Activated T-helper 1 cell treated with anti-CD3 and anti-CD28 coated beads, Interleukin-12 subunit alpha, Interleukin-12 subunit beta, Interleukin-2, Interleukin-4 antibody, amounts not matched to agents 30 ng/mL and 10 ng/mL and 1 ng/mL, durations not matched to agents 14 hours and 24 hours and 36 hours (primary cell): ENCODE measurements at regions not wholly inside any gene's neighbourhood (a gene's known extent, or its start where the extent isn't known, plus 50 kb on each side); places are given as distances from the start of the nearest gene placed in this dataset.

ENCODE experiments used
- DNase-seq: peaks from one replicate; pipeline ENCODE4 v3.0.0; 2021; ENCODE audit warnings: low spot score
- H3K27ac Mint-ChIP-seq: one replicate; pipeline ENCODE4 v1.8.0; 2021; ENCODE audit warnings: mild to moderate bottlenecking, mixed read lengths
- H3K27me3 Mint-ChIP-seq: one replicate; pipeline ENCODE4 v1.8.0; 2022; ENCODE audit warnings: mild to moderate bottlenecking, moderate library complexity, mixed read lengths; ENCODE audit not compliant: insufficient read depth
- H3K36me3 Mint-ChIP-seq: one replicate; pipeline ENCODE4 v1.8.0; 2021; ENCODE audit warnings: low read depth, mixed read lengths
- H3K4me1 Mint-ChIP-seq: one replicate; pipeline ENCODE4 v1.8.0; 2021; ENCODE audit warnings: low read depth, mixed read lengths
- H3K4me3 Mint-ChIP-seq: one replicate; pipeline ENCODE4 v1.8.0; 2021; ENCODE audit warnings: mild to moderate bottlenecking, moderate library complexity, mixed read lengths
- H3K9me3 Mint-ChIP-seq: one replicate; pipeline ENCODE4 v1.8.0; 2021; ENCODE audit warnings: mixed read lengths
- intact Hi-C: fragments of 100-400 bp; cut with micrococcal nuclease; formaldehyde crosslinking; loops from one replicate; pipeline ENCODE4 v1.15.1; 2024

DNA sequence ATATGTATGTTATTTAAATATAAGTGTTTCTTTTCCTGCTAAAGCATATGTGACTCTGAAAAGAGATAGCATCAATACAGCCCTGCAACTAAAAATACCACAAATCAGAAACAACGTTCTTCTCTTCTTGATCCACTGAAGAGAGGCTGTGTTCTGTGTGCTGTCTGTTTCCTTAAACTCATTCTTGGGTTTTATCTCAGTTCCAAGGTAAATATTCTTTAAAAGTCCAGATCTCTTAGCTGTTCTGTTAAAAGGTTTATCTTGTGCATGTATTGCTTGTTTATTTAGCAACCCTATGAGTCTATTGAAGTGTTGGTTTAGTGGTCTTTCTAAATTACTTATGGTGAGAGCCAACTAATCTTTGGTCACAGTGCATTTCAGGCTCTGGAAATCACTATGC lies 173.3 kb upstream of the NT5C1B start:
- DNase-seq = no peak

DNA sequence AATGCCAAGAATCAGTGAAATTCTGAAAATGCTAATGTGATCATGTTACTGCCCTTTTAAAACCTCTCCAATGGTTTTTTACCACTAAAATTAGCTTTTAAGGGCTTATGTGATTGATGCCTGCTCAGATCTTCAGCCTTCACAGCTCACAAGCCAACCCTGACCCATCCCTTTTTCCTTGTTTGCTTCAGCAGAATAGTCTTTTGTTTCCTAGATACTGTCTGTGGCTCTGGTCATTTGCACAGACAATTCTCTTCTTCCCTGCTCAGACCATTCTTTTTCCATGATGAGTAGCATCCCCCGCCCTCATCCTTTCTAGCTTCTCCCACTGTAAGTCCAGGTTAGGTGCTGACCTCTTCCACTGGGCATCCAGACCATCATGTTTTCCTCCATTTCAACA lies 164.9 kb upstream of the NT5C1B start:
- Mint-ChIP-seq H3K27ac (no peak overlapping the region), H3K4me1 (no peaks in the 10 kb centered on the region), H3K4me3 (no peak overlapping the region), H3K9me3 (no peaks in the 10 kb centered on the region), H3K27me3 (no peaks in the 10 kb centered on the region), H3K36me3 (no peaks in the 10 kb centered on the region)
- intact Hi-C loops = no loop called here
- no peak for DNase-seq

More for the DNA sequence above, 173.3 kb upstream of the NT5C1B start:
- Mint-ChIP-seq H3K4me1 (no peaks in the 10 kb centered on the region), H3K27me3 (no peaks in the 10 kb centered on the region), H3K4me3 (no peak overlapping the region), H3K27ac (no peak overlapping the region), H3K36me3 (no peaks in the 10 kb centered on the region), H3K9me3 (no peaks in the 10 kb centered on the region)
- intact Hi-C loops = no loop called here

DNA sequence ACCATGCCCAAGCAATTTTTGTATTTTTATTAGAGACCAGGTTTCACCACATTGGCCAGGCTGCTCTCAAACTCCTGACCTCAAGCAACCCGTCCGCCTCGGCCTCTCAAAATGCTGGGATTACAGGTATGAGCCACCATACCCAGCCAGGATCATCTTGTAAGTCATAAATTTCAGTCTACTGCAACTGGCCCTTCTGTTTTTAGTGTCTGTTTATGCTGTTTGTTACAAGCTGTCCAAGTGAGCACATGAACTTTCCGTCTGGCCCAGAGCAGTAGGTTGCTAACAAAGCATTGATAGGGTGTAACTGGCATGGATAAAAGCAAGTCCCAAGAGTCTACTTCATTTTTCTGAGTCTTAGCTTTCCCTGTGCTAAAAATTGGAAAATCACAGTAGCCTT lies 164.4 kb upstream of the NT5C1B start:
- no peak for DNase-seq
- Mint-ChIP-seq H3K36me3 (no peaks in the 10 kb centered on the region), H3K9me3 (no peaks in the 10 kb centered on the region), H3K27ac (no peak overlapping the region), H3K27me3 (no peaks in the 10 kb centered on the region), H3K4me1 (no peaks in the 10 kb centered on the region), H3K4me3 (no peak overlapping the region)
- intact Hi-C loops = no loop called here

DNA sequence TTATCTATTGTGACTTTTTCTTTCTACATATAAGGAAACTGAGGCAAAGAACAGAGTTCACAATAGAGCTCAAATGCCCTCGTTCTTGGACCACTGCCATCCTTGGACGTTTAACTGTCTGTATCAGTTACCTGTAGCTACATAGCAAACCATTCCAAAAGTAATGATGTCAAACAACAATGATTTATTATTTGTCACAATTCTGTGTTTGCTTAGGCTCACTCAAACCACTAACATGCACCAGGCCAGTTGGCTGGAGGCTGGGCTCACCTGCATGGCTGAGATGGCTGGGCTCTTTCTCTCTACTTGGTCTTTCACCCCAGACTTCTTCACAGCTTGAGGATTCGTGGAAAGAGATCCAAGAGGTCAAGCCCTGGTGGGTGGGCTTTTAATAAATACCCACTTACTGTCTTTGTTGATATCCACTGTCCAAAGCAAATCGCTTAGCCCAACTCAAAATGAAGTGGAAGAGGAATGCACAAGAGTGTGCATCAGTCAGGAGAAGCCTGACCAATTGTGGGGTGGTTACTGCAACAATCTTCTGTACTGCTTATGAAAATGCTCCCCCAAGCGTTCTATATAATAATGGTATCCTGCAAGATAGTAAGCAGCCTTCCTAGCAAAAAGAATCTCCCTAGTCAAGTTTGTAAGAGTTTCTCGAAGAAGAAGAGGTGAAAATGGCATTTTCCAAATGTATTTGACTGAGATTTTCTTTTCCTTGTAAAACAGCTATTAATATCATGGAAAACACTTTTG lies 163.5 kb upstream of the NT5C1B start:
- DNase-seq = no peak
- H3K27ac Mint-ChIP-seq = no peak overlapping the region
- no peaks in the 10 kb centered on the region for H3K9me3 Mint-ChIP-seq
- H3K4me3 Mint-ChIP-seq = no peak overlapping the region
- no peaks in the 10 kb centered on the region for H3K27me3 Mint-ChIP-seq
- intact Hi-C loops = no loop called here
- no peaks in the 10 kb centered on the region for H3K36me3 Mint-ChIP-seq
- H3K4me1 Mint-ChIP-seq = no peaks in the 10 kb centered on the region

DNA sequence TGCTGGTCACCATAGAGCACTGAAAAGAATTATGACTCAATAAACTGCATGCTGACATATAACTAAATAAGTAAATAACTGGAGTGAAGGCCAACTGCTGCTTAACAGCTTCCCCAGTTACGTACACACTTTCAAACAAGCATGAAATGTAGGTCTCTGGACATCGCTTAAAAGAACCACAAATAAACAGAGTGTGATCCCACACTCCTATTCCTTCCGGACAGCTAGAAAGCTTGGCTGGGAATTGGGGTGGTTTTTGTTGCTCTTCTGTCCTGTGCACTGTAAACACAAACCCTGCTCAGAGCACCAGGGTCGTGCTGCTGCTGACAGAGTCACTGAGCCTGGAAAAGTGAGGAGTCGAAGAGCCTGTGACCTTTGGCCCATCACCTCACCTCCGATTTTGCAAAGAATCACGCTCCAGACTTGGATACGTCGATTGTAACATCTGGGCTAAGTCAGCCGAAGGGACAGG lies 162.7 kb upstream of the NT5C1B start:
- intact Hi-C loops = no loop called here
- no peak overlapping the region for H3K27ac Mint-ChIP-seq
- no peaks in the 10 kb centered on the region for H3K9me3 Mint-ChIP-seq
- DNase-seq = no peak
- H3K4me3 Mint-ChIP-seq = no peak overlapping the region
- no peaks in the 10 kb centered on the region for H3K4me1 Mint-ChIP-seq
- H3K27me3 Mint-ChIP-seq = no peaks in the 10 kb centered on the region
- no peaks in the 10 kb centered on the region for H3K36me3 Mint-ChIP-seq

DNA sequence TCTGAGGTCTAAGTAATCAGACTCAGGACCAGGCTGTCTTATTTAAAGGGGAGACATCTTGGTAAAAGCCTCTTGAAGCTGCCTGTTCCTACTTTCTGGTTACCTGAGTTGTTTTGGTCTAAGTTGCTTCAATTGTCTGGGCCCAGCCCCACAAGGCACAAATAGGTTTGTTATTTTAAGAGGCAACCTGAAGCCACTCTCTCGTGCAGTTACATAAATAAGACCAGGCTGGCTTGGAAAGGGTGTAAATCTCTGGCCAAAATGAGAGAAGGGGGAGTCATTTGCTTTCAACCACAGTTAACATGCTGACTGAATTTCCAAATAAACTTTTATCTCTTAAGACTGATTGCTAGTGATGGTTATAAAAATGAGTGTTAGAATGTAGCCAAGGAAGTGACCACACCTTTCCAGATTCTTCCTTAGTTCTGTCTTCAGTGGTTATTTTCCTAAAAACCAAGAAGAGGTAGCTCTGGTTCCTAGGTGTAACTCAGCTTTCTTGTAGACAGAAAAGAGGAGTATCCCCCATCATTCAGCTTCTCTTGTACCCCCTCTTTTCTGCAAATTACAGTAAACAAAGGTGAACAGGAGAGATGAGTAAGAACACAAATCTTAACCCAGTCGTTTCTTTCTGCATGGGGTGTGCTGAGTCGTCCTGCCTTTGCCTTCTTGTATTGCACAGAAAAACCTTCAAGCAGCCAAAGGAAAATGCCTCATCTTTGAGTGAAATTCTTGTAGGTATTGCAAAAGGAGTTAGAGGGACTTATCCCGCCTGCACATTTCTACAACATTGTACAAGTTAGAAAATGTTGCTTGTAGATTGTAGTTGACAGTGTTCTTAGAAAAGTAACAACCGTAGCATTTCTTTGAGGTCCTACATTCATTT lies 161.5 kb upstream of the NT5C1B start:
- Mint-ChIP-seq H3K36me3 (no peaks in the 10 kb centered on the region), H3K27me3 (no peaks in the 10 kb centered on the region), H3K4me3 (no peak overlapping the region), H3K27ac (no peak overlapping the region), H3K9me3 (no peaks in the 10 kb centered on the region), H3K4me1 (no peaks in the 10 kb centered on the region)
- no peak for DNase-seq
- intact Hi-C loops = loop anchor here (1.0 kb wide), 3 partner anchors 231 to 1112 kb away; no protein-coding TSS in a partner anchor

DNA sequence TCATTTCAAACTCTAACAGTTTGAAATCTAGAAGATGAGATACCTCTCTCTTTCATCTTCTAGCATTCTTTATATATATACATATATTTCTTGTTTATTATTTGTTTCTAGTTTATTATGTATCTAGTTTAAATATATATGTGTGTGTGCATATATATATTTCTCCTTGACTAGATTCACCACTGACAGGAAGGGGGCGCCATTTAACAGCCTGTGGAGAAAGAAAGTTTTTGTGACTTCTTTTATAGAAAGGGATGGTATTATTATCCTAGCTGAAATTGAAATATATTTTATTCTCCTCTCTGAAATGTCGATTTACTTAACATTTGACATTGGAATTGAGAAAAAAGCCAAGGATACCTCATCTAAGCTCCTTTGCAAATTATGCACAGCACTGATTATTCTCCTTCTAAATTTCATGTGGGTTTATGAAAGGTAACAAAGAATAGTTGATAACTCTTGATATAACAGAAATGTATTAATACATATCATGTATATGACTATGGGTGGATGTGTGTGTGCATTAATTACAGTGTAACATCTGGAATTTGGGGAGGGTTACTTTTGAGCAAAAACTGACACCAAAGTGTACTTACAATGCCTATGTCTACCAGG lies 160.7 kb upstream of the NT5C1B start:
- no peaks in the 10 kb centered on the region for H3K36me3 Mint-ChIP-seq
- no peak overlapping the region for H3K27ac Mint-ChIP-seq
- intact Hi-C loops = loop anchor here (1.0 kb wide), 3 partner anchors 230 to 1113 kb away; no protein-coding TSS in a partner anchor
- H3K9me3 Mint-ChIP-seq = no peaks in the 10 kb centered on the region
- DNase-seq = no peak
- H3K4me1 Mint-ChIP-seq = no peaks in the 10 kb centered on the region
- no peak overlapping the region for H3K4me3 Mint-ChIP-seq
- H3K27me3 Mint-ChIP-seq = no peaks in the 10 kb centered on the region

DNA sequence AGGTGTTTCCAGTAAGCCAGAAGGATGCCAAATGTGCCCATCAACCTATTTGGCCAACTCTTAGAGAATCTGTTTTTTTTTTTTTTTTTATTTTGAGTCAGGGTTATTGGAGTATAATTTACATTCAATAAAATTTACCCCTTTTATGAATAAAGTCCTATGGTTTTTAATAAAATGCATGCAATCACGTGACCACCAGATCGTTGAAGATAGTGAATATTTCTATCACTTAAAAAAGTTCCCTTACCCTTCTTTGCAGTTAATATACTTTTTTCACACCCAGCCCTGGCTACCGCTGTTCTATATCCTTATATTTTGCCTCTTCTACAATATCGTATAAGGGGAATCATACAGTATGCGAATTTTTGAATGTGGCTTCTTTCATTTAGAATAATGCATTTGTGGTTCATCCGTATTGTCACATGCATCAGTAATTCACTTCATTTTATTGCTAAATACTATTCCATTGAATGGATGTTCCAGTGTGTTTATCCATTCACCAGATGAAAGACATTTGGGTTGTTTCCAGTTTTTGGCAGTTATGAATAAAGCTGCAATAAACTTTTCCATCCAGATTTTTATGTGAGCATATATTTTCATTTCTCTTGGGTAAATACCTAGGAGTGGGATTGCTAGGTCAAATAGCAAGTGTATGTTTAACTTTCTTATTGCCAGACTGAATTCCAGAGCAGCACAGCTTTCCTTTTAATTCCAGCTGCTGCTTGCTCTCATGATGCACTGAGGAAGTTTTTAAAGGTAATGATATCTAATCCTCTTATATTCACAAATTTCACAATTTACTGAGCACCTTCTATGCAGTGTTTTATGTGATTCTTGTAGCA lies 156.3 kb upstream of the NT5C1B start:
- H3K27me3 Mint-ChIP-seq = no peaks in the 10 kb centered on the region
- no peak overlapping the region for H3K27ac Mint-ChIP-seq
- H3K4me3 Mint-ChIP-seq = no peak overlapping the region
- intact Hi-C loops = no loop called here
- DNase-seq = no peak
- H3K4me1 Mint-ChIP-seq = no peaks in the 10 kb centered on the region
- no peaks in the 10 kb centered on the region for H3K9me3 Mint-ChIP-seq
- no peaks in the 10 kb centered on the region for H3K36me3 Mint-ChIP-seq

DNA sequence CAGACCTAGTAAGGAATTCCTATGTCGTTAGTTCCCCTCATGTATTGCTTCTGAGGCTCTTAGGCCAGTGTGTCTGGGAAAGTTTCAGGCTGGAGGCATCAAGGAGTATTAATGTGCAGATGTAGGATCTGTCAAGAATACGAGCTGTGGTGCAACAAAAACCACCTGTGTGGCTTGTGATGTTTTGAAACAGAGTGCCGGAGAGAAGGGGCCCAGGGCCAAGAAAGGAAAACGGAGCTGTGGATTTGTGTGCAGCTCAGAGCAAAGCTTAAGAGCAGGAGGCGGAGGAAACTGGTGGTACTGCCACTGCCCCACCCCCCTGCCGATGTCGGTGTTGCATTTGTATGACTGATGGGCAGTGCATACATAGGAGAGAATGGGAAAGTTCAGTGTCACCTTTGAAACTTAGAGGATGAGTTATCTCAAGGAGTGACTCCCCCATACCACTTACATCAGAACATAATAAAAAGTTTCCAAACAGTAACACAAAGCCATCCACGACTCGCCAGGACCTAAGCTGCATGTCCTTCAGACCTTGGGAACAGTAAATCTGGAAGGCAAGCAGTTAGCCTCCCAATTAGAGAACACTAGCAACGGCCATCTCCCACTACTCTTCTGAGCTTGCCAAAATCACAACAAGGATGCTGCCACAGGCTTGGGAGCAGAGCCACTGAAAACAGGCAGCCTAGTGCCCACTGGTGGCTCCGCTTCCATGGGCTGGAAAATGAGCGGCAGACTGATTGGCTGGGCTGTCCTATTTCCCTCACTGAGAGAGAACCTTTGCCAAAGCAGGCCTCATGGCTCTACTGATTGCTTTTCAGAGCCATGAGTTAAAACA lies 152.7 kb upstream of the NT5C1B start:
- no peaks in the 10 kb centered on the region for H3K27me3 Mint-ChIP-seq
- no peak overlapping the region for H3K27ac Mint-ChIP-seq
- no peaks in the 10 kb centered on the region for H3K4me1 Mint-ChIP-seq
- DNase-seq = no peak
- no peak overlapping the region for H3K4me3 Mint-ChIP-seq
- no peaks in the 10 kb centered on the region for H3K36me3 Mint-ChIP-seq
- intact Hi-C loops = no loop called here
- no peaks in the 10 kb centered on the region for H3K9me3 Mint-ChIP-seq

DNA sequence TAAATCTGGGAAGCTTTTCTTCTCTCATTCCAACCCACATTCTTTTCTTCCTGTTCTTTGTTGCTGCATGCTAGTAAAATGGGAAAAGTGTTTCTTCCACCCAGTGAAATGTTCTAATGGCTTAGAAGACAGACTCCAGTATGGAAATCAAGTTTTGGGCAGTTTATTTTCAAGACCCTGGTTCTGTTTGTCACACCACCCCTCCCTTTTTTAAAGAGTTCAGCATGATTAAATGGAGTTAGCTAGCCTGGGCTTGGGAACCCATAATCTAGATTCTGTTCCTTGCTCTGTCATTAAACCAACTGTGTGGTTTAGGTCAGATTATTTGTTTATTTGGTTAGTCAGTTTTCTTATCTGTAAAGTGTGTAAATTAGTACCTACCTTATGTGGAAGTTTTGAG lies 151.8 kb upstream of the NT5C1B start:
- no peak for DNase-seq
- Mint-ChIP-seq H3K36me3 (no peaks in the 10 kb centered on the region), H3K4me1 (no peaks in the 10 kb centered on the region), H3K27ac (no peak overlapping the region), H3K4me3 (no peak overlapping the region), H3K27me3 (no peaks in the 10 kb centered on the region), H3K9me3 (no peaks in the 10 kb centered on the region)
- intact Hi-C loops = no loop called here

DNA sequence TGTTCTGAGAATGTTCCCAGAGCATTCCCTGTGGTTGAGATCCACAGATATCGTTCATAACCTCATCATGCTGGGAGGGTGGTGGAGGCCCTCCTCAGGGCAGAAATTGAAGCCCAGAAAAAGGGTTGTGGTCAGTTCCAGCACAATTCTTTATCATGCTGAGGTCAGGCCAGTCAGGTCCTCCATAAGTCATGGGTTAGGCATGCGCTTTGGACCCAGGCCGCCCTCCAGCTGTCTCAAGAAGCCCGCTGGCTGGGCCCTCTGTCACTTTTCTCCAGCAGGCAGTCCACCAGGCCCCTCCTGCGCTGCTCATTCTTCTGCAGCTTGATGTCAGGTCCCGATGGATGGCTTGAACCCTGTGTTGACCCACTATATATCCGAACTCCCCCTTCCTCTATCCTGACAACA lies 151.1 kb upstream of the NT5C1B start:
- H3K27me3 Mint-ChIP-seq = no peaks in the 10 kb centered on the region

DNA sequence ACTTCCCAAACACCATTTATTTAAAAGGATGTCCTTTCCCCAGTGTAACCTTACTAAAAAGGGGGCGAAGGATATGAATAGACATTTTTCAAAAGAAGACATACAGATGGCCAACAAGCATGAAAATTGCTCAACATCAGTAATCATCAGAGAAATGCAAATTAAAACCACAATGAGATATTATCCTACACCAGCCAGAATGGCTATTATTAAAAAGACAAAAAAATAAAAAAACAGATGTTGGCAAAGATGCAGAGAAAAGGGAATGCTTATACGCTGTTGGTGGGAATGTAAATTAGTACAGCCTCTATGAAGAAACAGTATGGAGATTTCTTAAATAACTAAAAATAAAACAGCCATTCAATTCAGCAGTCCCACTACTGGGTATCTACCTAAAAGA lies 142.3 kb upstream of the NT5C1B start:
- H3K4me3 Mint-ChIP-seq = no peak overlapping the region
- H3K4me1 Mint-ChIP-seq = no peaks in the 10 kb centered on the region
- intact Hi-C loops = no loop called here
- peaks cover 1% of the 10 kb centered on the region for H3K27me3 Mint-ChIP-seq
- H3K27ac Mint-ChIP-seq = no peak overlapping the region
- no peaks in the 10 kb centered on the region for H3K9me3 Mint-ChIP-seq
- no peak for DNase-seq
- no peaks in the 10 kb centered on the region for H3K36me3 Mint-ChIP-seq

More for the DNA sequence above, 151.1 kb upstream of the NT5C1B start:
- Mint-ChIP-seq H3K36me3 (no peaks in the 10 kb centered on the region), H3K4me3 (no peak overlapping the region), H3K4me1 (no peaks in the 10 kb centered on the region), H3K27ac (no peak overlapping the region), H3K9me3 (no peaks in the 10 kb centered on the region)
- DNase-seq = no peak
- intact Hi-C loops = no loop called here
